Endothelial cell of umbilical vein (primary cell): ENCODE measurements at regions not wholly inside any gene's neighbourhood (a gene's known extent, or its start where the extent isn't known, plus 50 kb on each side); places are given as distances from the start of the nearest gene placed in this dataset.

Source experiments
- BruUV-seq: library from RNA; stranded (reverse); fragments of 400-500 nt; replicated peaks from 2 replicates; lab custom pipeline; 2021; lab: Mats Ljungman, UMichigan
- CTCF ChIA-PET: fragments of 300-600, 350-600 bp; sonication (Branson Sonifier 250); formaldehyde crosslinking; loops from one replicate; lab custom pipeline; 2021; ENCODE audit warnings: antibody characterized with exemption, inconsistent platforms; lab: Charles Lee
- POLR2A ChIA-PET: fragments of 300-600, 350-600 bp; sonication (Branson Sonifier 250); formaldehyde crosslinking; loops from one replicate; lab custom pipeline; 2021; ENCODE audit warnings: antibody characterized with exemption, inconsistent platforms; lab: Charles Lee
- DNase-seq: peaks from one replicate; pipeline ENCODE4 v3.0.0-alpha.2; 2011; ENCODE audit warnings: low read depth, low spot score
- FAIRE-seq: peaks from 2 replicates; lab custom pipeline; 2011; peaks lifted over from hg19 to GRCh38; lab: Jason Lieb, UNC
- H2AFZ ChIP-seq: 2 replicates; pipeline ENCODE4 v1.6.0; 2012; ENCODE audit warnings: low read depth, low read length, control low read depth, inconsistent platforms
- H3K27ac ChIP-seq: 2 replicates; pipeline ENCODE4 v1.5.1; 2011; ENCODE audit warnings: low read depth, mild to moderate bottlenecking, control low read depth, low read length, moderate library complexity; ENCODE audit not compliant: insufficient read depth
- H3K27me3 ChIP-seq, 2 experiments: 2 replicates each; pipeline versions ENCODE4 v1.6.0 to v1.6.1; 2011; ENCODE audit warnings: low read length in 2 of 2, mixed read lengths in 1 of 2; ENCODE audit not compliant: control insufficient read depth in 2 of 2, insufficient read depth in 2 of 2
- H3K36me3 ChIP-seq, 2 experiments: 2 replicates in 1 of 2; 3 replicates in 1 of 2; pipeline ENCODE4 v1.5.1; 2011; ENCODE audit warnings: low read length in 2 of 2, mild to moderate bottlenecking in 1 of 2, moderate library complexity in 1 of 2; ENCODE audit not compliant: control insufficient read depth in 2 of 2, insufficient read depth in 2 of 2; ENCODE audit errors: extremely low read depth in 1 of 2
- H3K4me1 ChIP-seq: 3 replicates; pipeline ENCODE4 v1.5.1; 2011; ENCODE audit warnings: mild to moderate bottlenecking, low read length; ENCODE audit not compliant: control insufficient read depth, insufficient read depth; ENCODE audit errors: extremely low read depth
- H3K4me2 ChIP-seq: 2 replicates; pipeline ENCODE4 v1.6.1; 2011; ENCODE audit warnings: low read length, control low read depth, mixed read lengths; ENCODE audit not compliant: insufficient read depth
- H3K4me3 ChIP-seq, 3 experiments: fragments of 200-600 bp in 1 of 3; sonication (generic), shearing (Covaris generic) in 1 of 3; replicated peaks in 1 of 3; 2 replicates each; pipeline ENCODE4 v1.5.1; 2011 to 2016; ENCODE audit warnings: control low read depth in 3 of 3, low read length in 3 of 3, mild to moderate bottlenecking in 2 of 3, inconsistent platforms in 1 of 3, low read depth in 1 of 3, moderate library complexity in 1 of 3; ENCODE audit not compliant: insufficient read depth in 1 of 3
- H3K79me2 ChIP-seq: 2 replicates; pipeline ENCODE4 v1.6.0; 2012; ENCODE audit warnings: low read length, inconsistent platforms; ENCODE audit not compliant: control insufficient read depth, insufficient read depth
- H3K9ac ChIP-seq: replicated peaks from 2 replicates; pipeline ENCODE3; 2011; ENCODE audit warnings: low read length, control low read depth; ENCODE audit not compliant: insufficient read depth; ENCODE audit errors: extremely low read depth
- H3K9me1 ChIP-seq: replicated peaks from 3 replicates; pipeline ENCODE4 v1.6.0; 2011; ENCODE audit warnings: mild to moderate bottlenecking, low read length; ENCODE audit not compliant: control insufficient read depth, insufficient read depth; ENCODE audit errors: extremely low read depth
- H3K9me3 ChIP-seq: replicated peaks from 2 replicates; pipeline ENCODE4 v1.5.1; 2012; ENCODE audit warnings: low read length, inconsistent platforms; ENCODE audit not compliant: control insufficient read depth, insufficient read depth
- H4K20me1 ChIP-seq: replicated peaks from 2 replicates; pipeline ENCODE3; 2011; ENCODE audit warnings: mild to moderate bottlenecking, low read length; ENCODE audit not compliant: control insufficient read depth, insufficient read depth; ENCODE audit errors: extremely low read depth
- EZH2 ChIP-seq: IDR thresholded peaks from 2 replicates; pipeline ENCODE4 v1.6.1; 2012; ENCODE audit warnings: borderline replicate concordance, low read depth, mild to moderate bottlenecking, moderate library complexity, low read length, inconsistent platforms; ENCODE audit not compliant: severe bottlenecking
- FOS ChIP-seq: IDR thresholded peaks from 2 replicates; pipeline ENCODE4 v1.6.1; 2011; ENCODE audit warnings: mild to moderate bottlenecking, low read length, moderate library complexity, borderline replicate concordance; ENCODE audit not compliant: insufficient read depth
- MYC ChIP-seq: IDR thresholded peaks from one replicate; pipeline ENCODE4 v1.6.1; 2011; ENCODE audit warnings: mild to moderate bottlenecking, low read depth, low read length
- POLR2A ChIP-seq: IDR thresholded peaks from 2 replicates; pipeline ENCODE4 v1.6.1; 2012; ENCODE audit warnings: low read depth, mild to moderate bottlenecking, control low read depth, low read length
- POLR2AphosphoS5 ChIP-seq: IDR thresholded peaks from 2 replicates; pipeline ENCODE4 v1.6.1; 2012; ENCODE audit warnings: low read depth, mild to moderate bottlenecking, control low read depth, low read length, moderate library complexity; ENCODE audit not compliant: insufficient read depth
- dilution Hi-C: fragments of 300-500 bp; cut with MboI; formaldehyde crosslinking; loops from one replicate; pipeline ENCODE4 v1.15.0; 2019; ENCODE audit warnings: low sequenced_read_pairs; ENCODE audit not compliant: extremely low pct_ligation_motif_present
- intact Hi-C: fragments of 100-400 bp; cut with micrococcal nuclease; formaldehyde crosslinking; loops from one replicate; pipeline ENCODE4 v1.10.0; 2022
- TF ChIP-seq, protein P1 (sequence below): IDR thresholded peaks from 2 replicates; pipeline ENCODE4 v1.6.1; 2011; ENCODE audit not compliant: insufficient read depth, insufficient read length
- TF ChIP-seq, protein P2 (sequence below), 2 donors: IDR thresholded peaks; 1 replicate in 1 of 2; 2 replicates in 1 of 2; pipeline ENCODE4 v1.5.1; 2011; ENCODE audit warnings: low read length in 2 of 2, mild to moderate bottlenecking in 2 of 2, moderate library complexity in 2 of 2, control low read depth in 1 of 2, inconsistent platforms in 1 of 2, low read depth in 1 of 2; ENCODE audit not compliant: insufficient read depth in 1 of 2; ENCODE audit errors: extremely low read depth in 1 of 2

GRCh38 chr22:49561976-49562375, 265.7 kb downstream of the BRD1 start:
- no peak overlapping the region for H3K9ac ChIP-seq
- CTCF ChIA-PET, result no interaction called here
- no TSS peak for BruUV-seq
- H3K27ac ChIP-seq, result no peak overlapping the region
- H2AFZ ChIP-seq, result no peak overlapping the region
- H3K36me3 ChIP-seq, result no peaks in the 10 kb centered on the region
- H4K20me1 ChIP-seq, result no peaks in the 10 kb centered on the region
- H3K9me1 ChIP-seq, result no peaks in the 10 kb centered on the region
- peaks cover 4% of the 10 kb centered on the region for H3K9me3 ChIP-seq
- H3K4me2 ChIP-seq, result no peak overlapping the region
- DNase-seq (no peak), FAIRE-seq (no peak)
- POLR2A ChIA-PET, result no interaction called here
- no peaks in the 10 kb centered on the region for H3K27me3 ChIP-seq
- H3K79me2 ChIP-seq, result no peaks in the 10 kb centered on the region
- no peak overlapping the region for H3K4me3 ChIP-seq
- dilution Hi-C loops, result no loop called here
- intact Hi-C loops, result no loop called here
- H3K4me1 ChIP-seq, result no peaks in the 10 kb centered on the region
- TF ChIP-seq, protein P1, sequence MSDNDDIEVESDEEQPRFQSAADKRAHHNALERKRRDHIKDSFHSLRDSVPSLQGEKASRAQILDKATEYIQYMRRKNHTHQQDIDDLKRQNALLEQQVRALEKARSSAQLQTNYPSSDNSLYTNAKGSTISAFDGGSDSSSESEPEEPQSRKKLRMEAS, result no peak
- TF ChIP-seq EZH2 (no peak), POLR2A (no peak), MYC (no peak)
- TF ChIP-seq, protein P2, sequence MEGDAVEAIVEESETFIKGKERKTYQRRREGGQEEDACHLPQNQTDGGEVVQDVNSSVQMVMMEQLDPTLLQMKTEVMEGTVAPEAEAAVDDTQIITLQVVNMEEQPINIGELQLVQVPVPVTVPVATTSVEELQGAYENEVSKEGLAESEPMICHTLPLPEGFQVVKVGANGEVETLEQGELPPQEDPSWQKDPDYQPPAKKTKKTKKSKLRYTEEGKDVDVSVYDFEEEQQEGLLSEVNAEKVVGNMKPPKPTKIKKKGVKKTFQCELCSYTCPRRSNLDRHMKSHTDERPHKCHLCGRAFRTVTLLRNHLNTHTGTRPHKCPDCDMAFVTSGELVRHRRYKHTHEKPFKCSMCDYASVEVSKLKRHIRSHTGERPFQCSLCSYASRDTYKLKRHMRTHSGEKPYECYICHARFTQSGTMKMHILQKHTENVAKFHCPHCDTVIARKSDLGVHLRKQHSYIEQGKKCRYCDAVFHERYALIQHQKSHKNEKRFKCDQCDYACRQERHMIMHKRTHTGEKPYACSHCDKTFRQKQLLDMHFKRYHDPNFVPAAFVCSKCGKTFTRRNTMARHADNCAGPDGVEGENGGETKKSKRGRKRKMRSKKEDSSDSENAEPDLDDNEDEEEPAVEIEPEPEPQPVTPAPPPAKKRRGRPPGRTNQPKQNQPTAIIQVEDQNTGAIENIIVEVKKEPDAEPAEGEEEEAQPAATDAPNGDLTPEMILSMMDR (IDR thresholded peaks at IDR 0.05; ENCODE audit: extremely low read depth in 1 of 2, insufficient read depth in 1 of 2, low read depth in 1 of 2, low read length in 2 of 2), result no peak

- POLR2A ChIA-PET, result no interaction called here
- intact Hi-C loops, result no loop called here
- Histone ChIP-seq H3K36me3 (no peaks in the 10 kb centered on the region), H2AFZ (no peak overlapping the region), H3K27me3 (no peaks in the 10 kb centered on the region), H3K9ac (no peak overlapping the region), H3K9me1 (no peaks in the 10 kb centered on the region), H3K4me1 (no peaks in the 10 kb centered on the region), H3K4me2 (no peak overlapping the region), H3K27ac (no peak overlapping the region), H3K4me3 (no peak overlapping the region), H3K9me3 (peaks cover 4% of the 10 kb centered on the region), H4K20me1 (no peaks in the 10 kb centered on the region), H3K79me2 (no peaks in the 10 kb centered on the region)
- no TSS peak for BruUV-seq
- dilution Hi-C loops, result no loop called here
- CTCF ChIA-PET, result no interaction called here
- no peak for TF ChIP-seq POLR2AphosphoS5
- TF ChIP-seq, protein P2 (IDR thresholded peaks at IDR 0.05; ENCODE audit: extremely low read depth in 1 of 2, insufficient read depth in 1 of 2, low read depth in 1 of 2, low read length in 2 of 2), result no peak
- TF ChIP-seq, protein P1, result no peak
- no peak for TF ChIP-seq FOS
- TF ChIP-seq EZH2, result no peak
- no peak for DNase-seq
- no peak for FAIRE-seq
Observed at GRCh38 chr22:49561338-49561737, 266.3 kb downstream of the BRD1 start.
